Mucosa of descending colon (tissue), 3 donors: ENCODE measurements at regions not wholly inside any gene's neighbourhood (a gene's known extent, or its start where the extent isn't known, plus 50 kb on each side); places are given as distances from the start of the nearest gene placed in this dataset.
A peak's percentile ranks its signal among the peaks of the same experiment; 100 is the strongest.

Experiments used
- ATAC-seq: fragments of 200-7000 bp; cut with Tn5 transposase; one replicate; pipeline ENCODE4 v1.9.1; 2020; ENCODE audit warnings: mild to moderate bottlenecking, moderate library complexity
- DNase-seq, 3 donors: peaks; one replicate each; pipeline ENCODE4 v3.0.0-alpha.2; 2020
- H3K36me3 ChIP-seq: fragments of 200-600 bp; one replicate; pipeline ENCODE4 v1.8.0; 2021; ENCODE audit warnings: low read depth, mild to moderate bottlenecking
- H3K4me1 ChIP-seq: fragments of 200-600 bp; one replicate; pipeline ENCODE4 v1.8.0; 2021; ENCODE audit warnings: low read depth, mild to moderate bottlenecking
- H3K4me3 ChIP-seq: fragments of 200-600 bp; one replicate; pipeline ENCODE4 v1.8.0; 2021; ENCODE audit warnings: mild to moderate bottlenecking
- H3K9me3 ChIP-seq: fragments of 200-600 bp; one replicate; pipeline ENCODE4 v1.8.0; 2021; ENCODE audit warnings: mild to moderate bottlenecking
- CTCF ChIP-seq: fragments of 200-600 bp; IDR thresholded peaks from one replicate; pipeline ENCODE4 v1.8.0; 2022; ENCODE audit warnings: antibody characterized with exemption, mild to moderate bottlenecking
- intact Hi-C, 2 donors: fragments of 100-400 bp; cut with DNase I in 1 of 2; cut with micrococcal nuclease in 1 of 2; formaldehyde crosslinking; loops; one replicate each; pipeline versions ENCODE4 v1.11.0 to v1.11.1; 2022; cut with DNase I, micrococcal nuclease
- donor health status: DM: no; HTN: no; CAD: no; lungs with moderate emphysema.
- donor health status: DM: no; HTN: no; CAD: no.
- donor health status: DM: no; HTN: yes; CAD: no.

- intact Hi-C loops, result no loop called here
- Histone ChIP-seq H3K36me3 (no peaks in the 10 kb centered on the region), H3K4me3 (no peak overlapping the region), H3K9me3 (no peaks in the 10 kb centered on the region), H3K4me1 (no peaks in the 10 kb centered on the region)
- DNase-seq (no peak), ATAC-seq (no peak)
- no peak for TF ChIP-seq CTCF
Observed at GRCh38 chr2:195388028-195388427, 269.0 kb upstream of the SLC39A10 start.

GRCh38 chr2:195382186-195382585 is 274.8 kb upstream of the SLC39A10 start:
- no peak for TF ChIP-seq CTCF
- no peaks in the 10 kb centered on the region for H3K9me3 ChIP-seq
- no peaks in the 10 kb centered on the region for H3K4me1 ChIP-seq
- H3K4me3 ChIP-seq, result no peak overlapping the region
- DNase-seq, result no peak
- intact Hi-C loops, result no loop called here
- H3K36me3 ChIP-seq, result no peaks in the 10 kb centered on the region
- peak; percentile 35 for ATAC-seq

- TF ChIP-seq CTCF, result no peak
- H3K4me3 ChIP-seq, result no peak overlapping the region
Observed at GRCh38 chr2:195370167-195370943, 286.7 kb upstream of the SLC39A10 start.

GRCh38 chr2:195369218-195369587 is 287.8 kb upstream of the SLC39A10 start:
- intact Hi-C loops, result no loop called here
- no peaks in the 10 kb centered on the region for H3K4me1 ChIP-seq
- no peak for TF ChIP-seq CTCF
- ATAC-seq (no peak), DNase-seq (no peak)
- H3K9me3 ChIP-seq, result no peaks in the 10 kb centered on the region
- H3K4me3 ChIP-seq, result no peak overlapping the region
- H3K36me3 ChIP-seq, result no peaks in the 10 kb centered on the region

More at GRCh38 chr2:195370167-195370943, 286.7 kb upstream of the SLC39A10 start:
- ATAC-seq (peak; percentile 69), DNase-seq (no peak)
- Histone ChIP-seq H3K36me3 (no peaks in the 10 kb centered on the region), H3K9me3 (no peaks in the 10 kb centered on the region), H3K4me1 (no peaks in the 10 kb centered on the region)
- intact Hi-C loops, result no loop called here

GRCh38 chr2:195368249-195369217 is 288.5 kb upstream of the SLC39A10 start:
- ATAC-seq, result no peak
- intact Hi-C loops, result no loop called here
- no peak for DNase-seq

More at GRCh38 chr2:195368249-195369217, 288.5 kb upstream of the SLC39A10 start:
- Histone ChIP-seq H3K9me3 (no peaks in the 10 kb centered on the region), H3K4me1 (no peaks in the 10 kb centered on the region), H3K4me3 (no peak overlapping the region), H3K36me3 (no peaks in the 10 kb centered on the region)
- TF ChIP-seq CTCF, result no peak
